ENCODE measurements at regions not wholly inside any gene's neighbourhood (a gene's known extent, or its start where the extent isn't known, plus 50 kb on each side); places are given as distances from the start of the nearest gene placed in this dataset.

GRCh38 chr6:150651808-150652470 lies 52.3 kb downstream of the PLEKHG1 start:
- no peak for DNase-seq (ENCODE audit: low spot score)

GRCh38 chr6:150652848-150653613 lies 53.3 kb downstream of the PLEKHG1 start:
- no peak for DNase-seq (ENCODE audit: low spot score)

- no peak for DNase-seq (ENCODE audit: low spot score)
Observed at GRCh38 chr6:150654608-150655007, 54.9 kb downstream of the PLEKHG1 start.

GRCh38 chr6:150656156-150656555 lies 56.5 kb downstream of the PLEKHG1 start:
- DNase-seq (ENCODE audit: low spot score), result no peak

- DNase-seq (ENCODE audit: low spot score), result no peak
Observed at GRCh38 chr6:150658421-150658820, 58.7 kb downstream of the PLEKHG1 start.

GRCh38 chr6:150659046-150659763 lies 59.5 kb downstream of the PLEKHG1 start:
- DNase-seq (ENCODE audit: low spot score), result no peak

DNA sequence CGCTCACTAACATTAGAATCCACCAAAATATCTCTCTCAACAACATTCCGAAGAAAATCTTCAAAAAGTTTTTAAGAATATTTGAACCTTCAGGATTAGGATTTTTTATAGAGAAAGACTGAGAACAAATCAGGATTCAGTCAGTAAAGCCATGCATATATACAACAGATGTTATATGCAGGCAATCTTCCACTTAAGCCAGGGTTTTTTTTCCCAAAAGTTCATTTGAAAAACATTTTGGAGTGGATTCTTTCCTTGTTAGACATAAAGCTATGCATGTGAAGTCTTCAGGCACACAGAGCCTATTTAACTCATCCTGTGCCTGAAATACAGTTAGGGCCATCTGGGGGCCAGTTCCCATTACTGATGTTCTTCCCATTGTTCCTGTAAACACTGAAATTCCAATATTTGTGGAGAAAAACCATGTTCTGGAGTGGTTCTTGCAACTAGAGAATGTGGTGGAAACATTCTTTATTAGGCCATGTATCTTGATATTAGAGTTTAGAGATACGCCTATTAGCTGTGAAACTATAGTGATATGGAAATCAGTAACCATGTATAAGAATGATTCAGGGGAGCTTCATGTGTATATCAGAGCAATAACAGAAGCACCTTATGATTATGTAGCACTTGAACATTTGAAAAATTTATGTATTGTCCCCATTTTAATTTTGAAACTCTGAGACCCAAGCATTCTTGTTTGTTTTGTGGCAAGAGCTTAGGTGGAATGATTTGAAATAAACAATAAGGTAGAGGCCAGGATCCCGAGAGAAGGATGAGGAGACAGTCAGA lies 61.7 kb downstream of the PLEKHG1 start:
- DNase-seq (ENCODE audit: low spot score), result no peak

GRCh38 chr6:150662814-150663213 lies 63.1 kb downstream of the PLEKHG1 start:
- DNase-seq (ENCODE audit: low spot score), result no peak

- DNase-seq (ENCODE audit: low spot score), result no peak
Observed at GRCh38 chr6:150664091-150664490, 64.4 kb downstream of the PLEKHG1 start.

DNA sequence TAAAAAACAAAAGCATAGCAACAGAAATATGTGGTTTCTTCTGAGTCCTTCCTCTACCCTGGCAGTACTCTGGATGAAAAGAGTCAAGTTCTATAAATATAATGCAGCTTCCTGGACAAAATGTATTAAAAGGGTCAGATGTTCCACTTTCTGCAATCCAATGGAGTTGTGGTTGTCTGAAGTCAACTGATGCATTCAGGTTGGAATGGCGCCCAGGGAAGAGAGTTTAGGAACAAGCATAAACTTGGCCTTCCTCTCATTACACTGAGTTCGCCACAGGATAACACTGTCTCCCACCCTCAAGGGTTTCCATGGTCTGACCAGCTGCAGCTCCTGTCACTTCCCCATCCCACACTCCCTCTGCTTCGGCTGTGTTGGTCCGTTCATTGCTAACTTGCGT lies 66.4 kb downstream of the PLEKHG1 start:
- DNase-seq (ENCODE audit: low spot score), result no peak

- no peak for DNase-seq (ENCODE audit: low spot score)
Observed at GRCh38 chr6:150667359-150667758, 67.7 kb downstream of the PLEKHG1 start.

GRCh38 chr6:150667977-150668716 lies 68.5 kb downstream of the PLEKHG1 start:
- no peak for DNase-seq (ENCODE audit: low spot score)

DNA sequence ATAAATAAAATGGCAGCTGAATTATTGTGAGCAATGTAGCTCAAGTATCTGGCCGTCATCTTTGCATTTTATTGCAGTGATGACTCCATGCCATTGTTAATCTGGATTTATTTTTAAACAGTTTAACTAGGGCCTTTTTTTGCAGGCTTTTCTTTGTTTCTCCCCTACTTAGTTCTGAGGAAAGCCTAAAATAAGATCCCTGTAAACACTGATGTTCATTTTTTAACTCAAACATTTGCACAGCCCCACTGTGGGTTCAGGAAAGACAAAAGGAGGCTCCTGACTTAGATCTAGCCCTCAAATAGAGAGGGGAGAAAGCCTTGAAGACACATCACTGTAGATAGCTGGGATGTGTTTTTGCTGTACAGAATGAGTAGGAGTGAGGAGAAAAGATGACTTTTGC lies 69.2 kb downstream of the PLEKHG1 start:
- DNase-seq (ENCODE audit: low spot score), result no peak

GRCh38 chr6:150670311-150670710 lies 70.6 kb downstream of the PLEKHG1 start:
- no peak for DNase-seq (ENCODE audit: low spot score)

GRCh38 chr6:150672800-150673199 lies 73.1 kb downstream of the PLEKHG1 start:
- no peak for DNase-seq (ENCODE audit: low spot score)

GRCh38 chr6:150673720-150674346 lies 74.1 kb downstream of the PLEKHG1 start:
- no peak for DNase-seq (ENCODE audit: low spot score)

DNA sequence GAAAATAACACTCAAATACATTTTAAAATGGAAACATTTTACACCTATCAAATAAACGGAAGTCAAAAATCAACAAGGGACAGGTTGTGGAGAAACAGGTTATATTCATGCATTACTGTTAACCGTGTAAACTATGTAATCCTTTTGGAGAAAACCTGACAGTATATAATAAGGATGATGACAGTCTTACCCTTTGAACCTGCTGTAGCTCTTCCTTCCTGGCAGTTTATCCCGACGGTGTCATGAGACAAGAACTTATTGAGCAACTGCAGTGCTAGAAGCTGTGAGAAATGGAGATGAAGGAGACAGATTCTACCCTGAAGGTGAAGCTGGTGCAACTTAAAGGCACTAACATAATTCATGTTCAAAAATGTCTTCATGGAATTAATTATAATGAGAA lies 76.7 kb downstream of the PLEKHG1 start:
- DNase-seq (ENCODE audit: low spot score), result no peak

GRCh38 chr6:150676772-150677171 lies 77.1 kb downstream of the PLEKHG1 start:
- no peak for DNase-seq (ENCODE audit: low spot score)

DNA sequence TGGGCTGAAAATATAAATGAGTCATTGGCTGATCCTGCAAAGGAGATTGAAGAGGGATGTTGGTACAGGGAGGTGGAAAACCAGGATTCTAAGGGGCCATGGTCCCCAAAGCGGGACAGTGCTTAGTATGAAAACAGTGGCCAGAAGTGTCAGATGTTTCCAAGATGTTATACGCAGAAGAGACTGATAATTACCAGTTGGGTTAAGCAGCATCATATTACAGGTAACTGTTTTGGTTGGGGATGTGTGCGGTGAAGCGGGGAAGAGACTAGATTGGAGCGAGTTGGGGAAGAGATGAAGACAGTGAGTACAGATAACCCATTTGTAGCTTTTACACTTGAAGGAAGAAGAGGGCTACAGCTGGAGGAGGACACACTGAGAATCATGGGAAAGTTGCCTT lies 80.8 kb downstream of the PLEKHG1 start:
- no peak for DNase-seq (ENCODE audit: low spot score)

DNA sequence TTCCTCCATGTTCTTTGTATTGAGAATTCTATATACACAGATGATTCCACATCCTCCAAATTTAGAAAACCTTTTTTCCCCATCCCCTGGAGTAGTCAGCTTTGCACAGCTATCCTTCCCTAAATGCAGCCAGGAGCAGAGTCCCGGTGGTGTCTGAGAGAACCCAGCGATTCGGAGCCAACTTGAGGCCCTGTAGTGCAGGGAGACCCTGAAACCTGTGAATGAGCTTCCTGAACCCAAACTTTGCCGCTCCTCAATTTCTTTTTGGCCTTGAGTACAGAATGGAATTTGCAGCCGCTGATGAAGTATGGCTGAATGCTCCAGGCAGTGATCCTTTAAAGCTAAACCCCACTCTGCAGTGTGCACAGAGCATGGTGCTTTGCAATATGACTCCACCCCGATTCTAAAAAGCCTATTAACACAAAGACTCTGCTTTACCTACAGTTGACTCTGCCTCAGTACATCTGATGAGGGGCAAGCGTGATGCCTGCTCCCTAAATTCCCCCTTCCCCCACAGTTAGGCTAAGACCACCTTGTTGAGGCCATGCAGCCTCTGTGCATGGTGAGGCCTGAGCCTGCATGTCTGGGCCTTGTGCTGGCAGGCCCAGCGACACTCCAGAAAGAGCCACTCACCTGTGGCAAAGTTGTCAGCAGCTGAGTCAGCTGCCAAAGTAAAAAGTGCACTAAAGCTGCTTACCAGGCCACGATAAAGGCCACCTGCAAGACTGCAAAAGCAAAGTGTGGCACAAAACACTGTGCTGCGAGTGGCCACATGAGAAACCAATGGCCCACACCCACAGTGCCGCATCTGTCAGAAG lies 82.1 kb downstream of the PLEKHG1 start:
- no peak for DNase-seq (ENCODE audit: low spot score)
